ENCODE measurements at regions not wholly inside any gene's neighbourhood (a gene's known extent, or its start where the extent isn't known, plus 50 kb on each side); places are given as distances from the start of the nearest gene placed in this dataset.
A peak's percentile ranks its signal among the peaks of the same experiment; 100 is the strongest.

DNA sequence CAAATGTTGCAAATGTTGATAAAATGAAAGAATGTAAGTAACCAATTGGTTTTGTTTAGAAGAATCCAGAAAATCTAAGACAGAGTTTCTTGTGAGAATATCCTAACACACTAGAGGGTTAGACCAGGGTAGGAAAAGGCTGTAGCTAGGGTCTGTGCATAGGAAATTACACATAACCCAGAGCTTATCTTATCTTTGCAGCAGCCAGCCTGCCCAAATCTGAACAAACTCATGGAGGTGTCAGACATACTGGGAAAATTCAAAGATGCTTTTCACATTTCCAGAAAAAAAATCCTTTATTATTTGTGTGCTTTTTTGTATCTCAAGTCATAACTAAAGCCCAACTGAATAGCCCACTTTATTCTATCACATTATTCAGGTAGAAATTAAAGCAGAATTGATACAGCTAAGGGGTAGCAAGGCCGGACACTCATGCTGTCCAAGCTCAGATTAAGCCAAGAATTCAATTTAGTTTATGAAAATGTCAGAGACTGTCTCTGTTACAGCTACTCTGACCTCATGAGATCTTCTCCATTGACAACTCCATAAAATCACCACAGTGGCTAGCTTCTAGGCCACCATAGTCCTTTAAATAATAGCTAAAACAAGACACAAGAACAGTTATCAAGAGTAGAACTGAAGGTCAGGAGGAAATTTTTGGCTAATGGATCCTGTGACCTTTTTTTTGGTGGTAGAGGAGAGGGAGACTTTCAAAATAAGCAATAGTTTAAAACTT, 169.6 kb upstream of the RASSF8 start:
- H3K4ac ChIP-seq (ENCODE audit: low read depth in 1 of 2, low read length in 2 of 2): no peak overlapping the region
- no peak overlapping the region for H3K14ac ChIP-seq (ENCODE audit: low read length in 2 of 2)
- H2BK5ac ChIP-seq (ENCODE audit: low read depth, low read length, poor library complexity, severe bottlenecking): no peak overlapping the region
- no peak overlapping the region for H4K91ac ChIP-seq (ENCODE audit: low read length)
- H3K4me2 ChIP-seq (ENCODE audit: low read length, poor library complexity, severe bottlenecking): no peak overlapping the region
- H3K36me3 ChIP-seq (ENCODE audit: control insufficient read depth in 1 of 2, insufficient read depth in 2 of 2, low read depth in 1 of 2, low read length in 2 of 2): no peaks in the 10 kb centered on the region
- no peaks in the 10 kb centered on the region for H3K79me1 ChIP-seq (replicated peaks; ENCODE audit: low read length, poor library complexity, severe bottlenecking)
- no peaks in the 10 kb centered on the region for H3K4me1 ChIP-seq (ENCODE audit: control insufficient read depth, insufficient read depth, low read depth, low read length)
- H4K8ac ChIP-seq (ENCODE audit: low read length): no peak overlapping the region
- no peak overlapping the region for H2AFZ ChIP-seq (ENCODE audit: low read depth, low read length)
- no peak overlapping the region for H2AK5ac ChIP-seq (ENCODE audit: low read length, severe bottlenecking)
- H3K27ac ChIP-seq (ENCODE audit: low read length, poor library complexity, severe bottlenecking): no peak overlapping the region
- no peak overlapping the region for H2BK15ac ChIP-seq (ENCODE audit: low read depth, poor library complexity, severe bottlenecking)
- no peak overlapping the region for H3K4me3 ChIP-seq (ENCODE audit: insufficient read depth in 1 of 2, low read depth in 1 of 2, low read length in 2 of 2)
- no peak overlapping the region for H2BK120ac ChIP-seq (ENCODE audit: low read depth, low read length)
- DNase-seq: no peak
- no peak overlapping the region for H3K18ac ChIP-seq (ENCODE audit: low read depth in 1 of 2, low read length in 2 of 2)
- peak overlapping the region; percentile 53 for H3K9ac ChIP-seq (ENCODE audit: low read length)
- no peak overlapping the region for H3K23ac ChIP-seq (ENCODE audit: low read length in 2 of 2)
- no peak overlapping the region for H2BK12ac ChIP-seq (ENCODE audit: low read length in 2 of 2)
- no peaks in the 10 kb centered on the region for H3K27me3 ChIP-seq (ENCODE audit: control insufficient read depth in 1 of 2, insufficient read depth in 1 of 2, low read length in 2 of 2)
- 100% methylated on average over 1 of the region's 1 CpG for WGBS
- H3K9me3 ChIP-seq (ENCODE audit: control insufficient read depth, low read length): no peaks in the 10 kb centered on the region

- no peak overlapping the region for H3K14ac ChIP-seq (ENCODE audit: low read length in 2 of 2)
- peak overlapping the region; percentile 53 for H3K9ac ChIP-seq (ENCODE audit: low read length)
- H2BK15ac ChIP-seq (ENCODE audit: low read depth, poor library complexity, severe bottlenecking): no peak overlapping the region
- no peaks in the 10 kb centered on the region for H3K9me3 ChIP-seq (ENCODE audit: control insufficient read depth, low read length)
- H2AK5ac ChIP-seq (ENCODE audit: low read length, severe bottlenecking): no peak overlapping the region
- DNase-seq: no peak
- H3K23ac ChIP-seq (ENCODE audit: low read length in 2 of 2): no peak overlapping the region
- no peak overlapping the region for H3K18ac ChIP-seq (ENCODE audit: low read depth in 1 of 2, low read length in 2 of 2)
- H3K4me3 ChIP-seq (ENCODE audit: insufficient read depth in 1 of 2, low read depth in 1 of 2, low read length in 2 of 2): no peak overlapping the region
- no peak overlapping the region for H3K4me2 ChIP-seq (ENCODE audit: low read length, poor library complexity, severe bottlenecking)
- H2BK120ac ChIP-seq (ENCODE audit: low read depth, low read length): no peak overlapping the region
- H2BK5ac ChIP-seq (ENCODE audit: low read depth, low read length, poor library complexity, severe bottlenecking): no peak overlapping the region
- H3K79me1 ChIP-seq (replicated peaks; ENCODE audit: low read length, poor library complexity, severe bottlenecking): no peaks in the 10 kb centered on the region
- no peaks in the 10 kb centered on the region for H3K36me3 ChIP-seq (ENCODE audit: control insufficient read depth in 1 of 2, insufficient read depth in 2 of 2, low read depth in 1 of 2, low read length in 2 of 2)
- H4K8ac ChIP-seq (ENCODE audit: low read length): no peak overlapping the region
- H3K27ac ChIP-seq (ENCODE audit: low read length, poor library complexity, severe bottlenecking): no peak overlapping the region
- no peak overlapping the region for H2AFZ ChIP-seq (ENCODE audit: low read depth, low read length)
- H3K4ac ChIP-seq (ENCODE audit: low read depth in 1 of 2, low read length in 2 of 2): no peak overlapping the region
- H3K4me1 ChIP-seq (ENCODE audit: control insufficient read depth, insufficient read depth, low read depth, low read length): no peaks in the 10 kb centered on the region
- H4K91ac ChIP-seq (ENCODE audit: low read length): no peak overlapping the region
- H3K27me3 ChIP-seq (ENCODE audit: control insufficient read depth in 1 of 2, insufficient read depth in 1 of 2, low read length in 2 of 2): no peaks in the 10 kb centered on the region
- no peak overlapping the region for H2BK12ac ChIP-seq (ENCODE audit: low read length in 2 of 2)
- WGBS: 65% methylated on average over 2 of the region's 4 CpGs
Measured at GRCh38 chr12:25789541-25789944, 168.9 kb upstream of the RASSF8 start.

DNA sequence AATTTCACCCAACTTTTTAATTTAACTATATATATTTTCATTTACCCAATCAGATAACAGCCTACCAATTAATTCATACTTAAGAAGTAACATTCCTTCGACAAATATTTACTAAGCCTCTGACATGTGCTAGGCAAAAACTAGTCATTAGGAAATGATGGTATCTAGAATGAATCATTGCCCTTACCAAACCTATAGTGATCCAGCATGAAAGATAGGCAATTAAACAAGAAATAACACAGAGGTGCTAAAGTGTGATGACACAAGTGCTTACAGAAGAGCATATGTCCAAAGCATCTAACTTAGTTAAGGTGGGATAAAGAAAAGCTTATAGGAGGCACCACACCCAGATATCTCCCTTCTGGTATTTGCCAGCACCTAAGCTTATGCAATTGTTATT, 166.5 kb upstream of the RASSF8 start:
- no CpG with 5 or more reads among the region's 1 CpG for WGBS
- no peak overlapping the region for H2BK15ac ChIP-seq (ENCODE audit: low read depth, poor library complexity, severe bottlenecking)

DNA sequence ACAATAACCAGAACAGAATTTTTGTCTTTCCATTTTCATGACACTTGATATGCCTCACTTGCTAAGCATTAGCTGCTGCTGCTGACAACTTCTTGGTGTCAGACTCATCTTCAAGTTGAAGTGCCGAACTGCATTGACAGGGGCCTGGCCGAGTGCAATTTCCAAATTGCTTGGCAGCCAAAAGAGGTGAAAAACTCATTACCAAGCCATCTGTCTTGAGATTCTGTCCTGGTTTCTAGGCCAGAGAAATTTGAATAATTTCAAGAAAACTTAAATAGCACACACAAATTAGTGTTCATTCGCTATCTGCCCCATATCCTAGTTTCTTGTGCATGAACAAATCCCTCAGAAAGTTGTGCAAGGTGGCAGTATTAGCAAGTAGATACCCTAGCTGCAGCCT, 165.3 kb upstream of the RASSF8 start:
- no peak for DNase-seq
- Histone ChIP-seq H3K18ac (ENCODE audit: low read depth in 1 of 2, low read length in 2 of 2) (no peak overlapping the region), H2AK5ac (ENCODE audit: low read length, severe bottlenecking) (no peak overlapping the region), H2BK15ac (ENCODE audit: low read depth, poor library complexity, severe bottlenecking) (no peak overlapping the region), H3K4me2 (ENCODE audit: low read length, poor library complexity, severe bottlenecking) (no peak overlapping the region), H3K4me3 (ENCODE audit: insufficient read depth in 1 of 2, low read depth in 1 of 2, low read length in 2 of 2) (no peak overlapping the region), H3K4ac (ENCODE audit: low read depth in 1 of 2, low read length in 2 of 2) (no peak overlapping the region), H3K9me3 (ENCODE audit: control insufficient read depth, low read length) (no peaks in the 10 kb centered on the region), H3K79me1 (replicated peaks; ENCODE audit: low read length, poor library complexity, severe bottlenecking) (no peaks in the 10 kb centered on the region), H3K14ac (ENCODE audit: low read length in 2 of 2) (no peak overlapping the region), H3K27me3 (ENCODE audit: control insufficient read depth in 1 of 2, insufficient read depth in 1 of 2, low read length in 2 of 2) (no peaks in the 10 kb centered on the region), H4K91ac (ENCODE audit: low read length) (no peak overlapping the region), H2AFZ (ENCODE audit: low read depth, low read length) (no peak overlapping the region), H3K23ac (ENCODE audit: low read length in 2 of 2) (no peak overlapping the region), H3K9ac (ENCODE audit: low read length) (no peak overlapping the region), H3K4me1 (ENCODE audit: control insufficient read depth, insufficient read depth, low read depth, low read length) (no peaks in the 10 kb centered on the region), H3K27ac (ENCODE audit: low read length, poor library complexity, severe bottlenecking) (no peak overlapping the region), H3K36me3 (ENCODE audit: control insufficient read depth in 1 of 2, insufficient read depth in 2 of 2, low read depth in 1 of 2, low read length in 2 of 2) (no peaks in the 10 kb centered on the region), H2BK12ac (ENCODE audit: low read length in 2 of 2) (no peak overlapping the region), H2BK5ac (ENCODE audit: low read depth, low read length, poor library complexity, severe bottlenecking) (no peak overlapping the region), H2BK120ac (ENCODE audit: low read depth, low read length) (no peak overlapping the region), H4K8ac (ENCODE audit: low read length) (no peak overlapping the region)
- 99% methylated on average over 3 of the region's 3 CpGs for WGBS

More for the DNA sequence above, 166.5 kb upstream of the RASSF8 start:
- Histone ChIP-seq H3K27ac (ENCODE audit: low read length, poor library complexity, severe bottlenecking) (no peak overlapping the region), H3K23ac (ENCODE audit: low read length in 2 of 2) (no peak overlapping the region), H3K4me2 (ENCODE audit: low read length, poor library complexity, severe bottlenecking) (no peak overlapping the region), H3K27me3 (ENCODE audit: control insufficient read depth in 1 of 2, insufficient read depth in 1 of 2, low read length in 2 of 2) (no peaks in the 10 kb centered on the region), H3K4ac (ENCODE audit: low read depth in 1 of 2, low read length in 2 of 2) (no peak overlapping the region), H3K9ac (ENCODE audit: low read length) (no peak overlapping the region), H3K4me1 (ENCODE audit: control insufficient read depth, insufficient read depth, low read depth, low read length) (no peaks in the 10 kb centered on the region), H2BK5ac (ENCODE audit: low read depth, low read length, poor library complexity, severe bottlenecking) (no peak overlapping the region), H3K14ac (ENCODE audit: low read length in 2 of 2) (no peak overlapping the region), H2BK120ac (ENCODE audit: low read depth, low read length) (no peak overlapping the region), H3K18ac (ENCODE audit: low read depth in 1 of 2, low read length in 2 of 2) (no peak overlapping the region), H4K8ac (ENCODE audit: low read length) (no peak overlapping the region), H2BK12ac (ENCODE audit: low read length in 2 of 2) (no peak overlapping the region), H4K91ac (ENCODE audit: low read length) (no peak overlapping the region), H3K4me3 (ENCODE audit: insufficient read depth in 1 of 2, low read depth in 1 of 2, low read length in 2 of 2) (no peak overlapping the region), H3K9me3 (ENCODE audit: control insufficient read depth, low read length) (no peaks in the 10 kb centered on the region), H3K36me3 (ENCODE audit: control insufficient read depth in 1 of 2, insufficient read depth in 2 of 2, low read depth in 1 of 2, low read length in 2 of 2) (no peaks in the 10 kb centered on the region), H2AFZ (ENCODE audit: low read depth, low read length) (no peak overlapping the region), H3K79me1 (replicated peaks; ENCODE audit: low read length, poor library complexity, severe bottlenecking) (no peaks in the 10 kb centered on the region), H2AK5ac (ENCODE audit: low read length, severe bottlenecking) (no peak overlapping the region)
- no peak for DNase-seq
